ENCODE measurements at regions not wholly inside any gene's neighbourhood (a gene's known extent, or its start where the extent isn't known, plus 50 kb on each side); places are given as distances from the start of the nearest gene placed in this dataset.

DNA sequence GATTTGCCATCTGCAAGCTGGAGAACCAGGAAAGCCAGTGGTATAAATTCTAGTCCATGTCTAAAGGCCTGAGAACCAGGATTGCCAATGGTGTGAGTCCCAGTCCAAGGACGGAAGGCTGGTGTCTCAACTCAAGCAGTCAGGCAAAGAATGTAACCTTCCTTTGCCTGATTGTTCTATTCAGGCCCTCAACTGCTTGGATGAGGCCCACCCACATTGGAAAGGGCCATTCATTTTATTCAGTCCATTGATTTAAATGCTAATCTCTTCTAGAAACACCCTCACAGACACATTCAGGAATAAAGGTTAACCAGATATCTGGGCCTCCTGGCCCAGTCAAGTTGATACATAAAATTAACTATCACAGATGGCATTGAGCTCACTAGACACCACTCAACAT is 427.8 kb downstream of the ZNF608 start:
- DNase-seq (ENCODE audit: low read depth), result no peak
- no peak overlapping the region for H3K4me3 ChIP-seq (ENCODE audit: low read depth, low read length)
- no peak for TF ChIP-seq CTCF (conservative IDR thresholded peaks at IDR 0.05; ENCODE audit: low read depth, low read length)

- no peak overlapping the region for H3K4me3 ChIP-seq (ENCODE audit: low read depth, low read length)
- DNase-seq (ENCODE audit: low read depth), result no peak
- no peak for TF ChIP-seq CTCF (conservative IDR thresholded peaks at IDR 0.05; ENCODE audit: low read depth, low read length)
Observed at GRCh38 chr5:124317451-124317850, 429.0 kb downstream of the ZNF608 start.

DNA sequence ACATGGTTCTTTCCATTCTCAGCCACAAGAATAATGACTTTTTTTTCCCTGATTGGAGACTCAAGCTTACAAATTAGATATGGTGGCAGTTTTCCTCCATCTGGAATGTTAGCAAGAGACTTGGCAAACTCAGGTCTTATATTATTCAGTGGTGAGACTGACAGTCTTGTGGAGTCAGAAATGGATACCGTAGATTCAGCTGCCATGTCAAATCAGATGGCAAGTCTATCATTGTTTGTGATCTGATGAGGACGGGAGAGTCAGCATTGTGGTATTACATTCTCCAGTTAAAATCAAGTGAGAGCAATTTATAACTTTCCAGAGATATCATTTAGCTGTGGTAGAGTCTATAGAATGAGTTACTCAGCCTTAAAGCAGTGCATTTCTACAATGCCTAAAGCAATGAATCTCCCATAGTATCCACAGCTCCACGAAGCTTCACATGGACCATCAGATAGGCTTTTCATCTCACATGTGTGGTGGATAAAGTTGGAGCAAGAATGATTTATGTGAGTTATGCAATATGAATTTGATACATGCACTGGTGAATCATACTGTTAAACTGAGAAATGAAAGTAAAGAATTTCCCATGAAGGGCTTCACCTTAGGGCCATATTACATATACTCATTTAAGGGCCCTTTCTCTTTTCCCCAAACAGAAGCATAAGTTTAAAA is 430.6 kb downstream of the ZNF608 start:
- H3K4me3 ChIP-seq (ENCODE audit: low read depth, low read length), result no peak overlapping the region
- TF ChIP-seq CTCF (conservative IDR thresholded peaks at IDR 0.05; ENCODE audit: low read depth, low read length), result no peak
- DNase-seq (ENCODE audit: low read depth), result peak; percentile 71

- DNase-seq (ENCODE audit: low read depth), result no peak
- no peak overlapping the region for H3K4me3 ChIP-seq (ENCODE audit: low read depth, low read length)
- TF ChIP-seq CTCF (conservative IDR thresholded peaks at IDR 0.05; ENCODE audit: low read depth, low read length), result no peak
Observed at GRCh38 chr5:124310453-124310852, 436.0 kb downstream of the ZNF608 start.

GRCh38 chr5:124309241-124309980 is 437.0 kb downstream of the ZNF608 start:
- no peak overlapping the region for H3K4me3 ChIP-seq (ENCODE audit: low read depth, low read length)
- DNase-seq (ENCODE audit: low read depth), result no peak
- TF ChIP-seq CTCF (conservative IDR thresholded peaks at IDR 0.05; ENCODE audit: low read depth, low read length), result no peak

- DNase-seq (ENCODE audit: low read depth), result no peak
- no peak overlapping the region for H3K4me3 ChIP-seq (ENCODE audit: low read depth, low read length)
- no peak for TF ChIP-seq CTCF (conservative IDR thresholded peaks at IDR 0.05; ENCODE audit: low read depth, low read length)
Observed at GRCh38 chr5:124303366-124303765, 443.1 kb downstream of the ZNF608 start.

DNA sequence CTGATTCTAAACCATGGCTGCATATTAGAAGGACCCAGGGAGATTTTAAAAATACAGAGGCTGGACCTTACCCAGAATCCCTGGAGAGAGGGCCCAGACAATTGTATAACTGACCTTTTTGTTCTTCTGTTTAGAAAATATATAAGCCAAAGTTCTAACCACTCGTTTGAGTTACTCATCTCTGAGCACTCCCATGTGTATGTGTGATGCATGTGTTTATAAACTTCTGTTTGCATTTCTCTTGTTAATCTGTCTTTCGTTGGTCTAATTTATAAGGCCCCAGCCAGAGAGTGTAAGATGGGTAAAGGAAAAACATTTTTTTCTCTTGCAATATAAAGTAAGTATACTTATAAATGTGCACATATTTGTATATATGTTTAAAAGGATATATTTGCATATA is 443.9 kb downstream of the ZNF608 start:
- H3K4me3 ChIP-seq (ENCODE audit: low read depth, low read length), result no peak overlapping the region
- TF ChIP-seq CTCF (conservative IDR thresholded peaks at IDR 0.05; ENCODE audit: low read depth, low read length), result no peak
- peak; percentile 36 for DNase-seq (ENCODE audit: low read depth)

All from choroid plexus epithelial cell (primary cell).